Right lobe of liver (tissue), 6 donors: ENCODE measurements at regions not wholly inside any gene's neighbourhood (a gene's known extent, or its start where the extent isn't known, plus 50 kb on each side); places are given as distances from the start of the nearest gene placed in this dataset.

Experiments
- ATAC-seq, 4 donors: fragments of 200-7000 bp; cut with Tn5 transposase; one replicate each; pipeline ENCODE4 v1.9.1; 2020; ENCODE audit warnings: mild to moderate bottlenecking in 4 of 4, moderate library complexity in 4 of 4
- DNase-seq, 3 donors: peaks; one replicate each; pipeline ENCODE4 v3.0.0-alpha.2; 2020
- H3K27ac ChIP-seq, 3 donors: fragments of 200-600 bp; one replicate each; pipeline ENCODE4 v1.8.0; 2022
- H3K27me3 ChIP-seq, 2 donors: fragments of 200-600 bp; one replicate each; pipeline ENCODE4 v1.8.0; 2022
- H3K36me3 ChIP-seq, 4 donors: fragments of 200-600 bp; sonication (generic) in 1 of 4; one replicate each; pipeline versions ENCODE4 v1.5.1 to v1.8.0; 2017 to 2022; ENCODE audit warnings: control low read depth in 1 of 4
- H3K4me1 ChIP-seq, 4 donors: fragments of 200-600 bp; sonication (generic) in 1 of 4; one replicate each; pipeline versions ENCODE4 v1.5.1 to v1.8.0; 2017 to 2022; ENCODE audit warnings: control low read depth in 1 of 4
- H3K4me3 ChIP-seq, 3 donors: fragments of 200-600 bp; one replicate each; pipeline ENCODE4 v1.8.0; 2022
- H3K9me3 ChIP-seq, 4 donors: fragments of 200-600 bp; sonication (generic) in 1 of 4; one replicate each; pipeline versions ENCODE4 v1.5.1 to v1.8.0; 2017 to 2022; ENCODE audit warnings: control low read depth in 1 of 4
- CTCF ChIP-seq, 4 donors: fragments of 200-600 bp in 3 of 4; fragments of 450-650 bp in 1 of 4; IDR thresholded peaks; one replicate each; pipeline versions ENCODE4 v1.5.1 to v1.8.0; 2016 to 2022; ENCODE audit warnings: antibody characterized with exemption in 4 of 4, mild to moderate bottlenecking in 2 of 4
- POLR2A ChIP-seq: fragments of 450-650 bp; IDR thresholded peaks from one replicate; pipeline ENCODE4 v1.6.1; 2017; ENCODE audit warnings: antibody characterized with exemption, mild to moderate bottlenecking
- WGBS: methylation state at CpG from one replicate; pipeline ENCODE4 v1.1.6; 2018; ENCODE audit warnings: low coverage, low lambda C conversion rate; ENCODE audit not compliant: insufficient coverage; ENCODE audit errors: missing lambda C conversion rate; 5-methylcytosine and 5-hydroxymethylcytosine counted together
- intact Hi-C, 2 donors: fragments of 100-400 bp; cut with DNase I; formaldehyde crosslinking; loops; one replicate each; pipeline versions ENCODE4 v1.11.2 to v1.14.1; 2022
- donor health status: DM: no; HTN: yes; CAD: no.
- donor health status: DM: no; HTN: no; CAD: no.
- donor health status: DM: no; HTN: no; CAD: no.
- donor health status: DM: no; HTN: yes; CAD: no.
- donor health status: DM: no; HTN: yes; CAD: no.

GRCh38 chr7:19851504-19851903 lies 78.1 kb upstream of the TMEM196 start:
- TF ChIP-seq POLR2A (no peak), CTCF (IDR thresholded peaks at IDR 0.05) (no peak)
- ATAC-seq, result no peak
- WGBS, result 57% methylated on average over 3 of the region's 3 CpGs
- H3K4me1 ChIP-seq, result no peaks in the 10 kb centered on the region
- no peaks in the 10 kb centered on the region for H3K9me3 ChIP-seq
- no peak overlapping the region for H3K4me3 ChIP-seq
- no peak overlapping the region for H3K27ac ChIP-seq
- no peaks in the 10 kb centered on the region for H3K36me3 ChIP-seq
- no peaks in the 10 kb centered on the region for H3K27me3 ChIP-seq
- DNase-seq, result no peak
- intact Hi-C loops, result no loop called here

- TF ChIP-seq POLR2A (no peak), CTCF (IDR thresholded peaks at IDR 0.05) (no peak)
- Histone ChIP-seq H3K27me3 (no peaks in the 10 kb centered on the region), H3K27ac (no peak overlapping the region), H3K36me3 (no peaks in the 10 kb centered on the region), H3K4me1 (no peaks in the 10 kb centered on the region), H3K4me3 (no peak overlapping the region), H3K9me3 (no peaks in the 10 kb centered on the region)
- no peak for ATAC-seq
- intact Hi-C loops, result no loop called here
- DNase-seq, result no peak
- WGBS, result 24% methylated on average over 2 of the region's 2 CpGs
Measured at GRCh38 chr7:19834566-19834965, 61.1 kb upstream of the TMEM196 start.

GRCh38 chr7:19830604-19831003 lies 57.2 kb upstream of the TMEM196 start:
- intact Hi-C loops, result no loop called here
- Histone ChIP-seq H3K36me3 (no peaks in the 10 kb centered on the region), H3K27ac (no peak overlapping the region), H3K9me3 (no peaks in the 10 kb centered on the region), H3K4me1 (no peaks in the 10 kb centered on the region), H3K27me3 (no peaks in the 10 kb centered on the region), H3K4me3 (no peak overlapping the region)
- DNase-seq (no peak), ATAC-seq (no peak)
- 33% methylated on average over 2 of the region's 2 CpGs for WGBS
- TF ChIP-seq POLR2A (no peak), CTCF (IDR thresholded peaks at IDR 0.05) (no peak)
